NCI-H1436 (cell line): ENCODE measurements at regions not wholly inside any gene's neighbourhood (a gene's known extent, or its start where the extent isn't known, plus 50 kb on each side); places are given as distances from the start of the nearest gene placed in this dataset.
A peak's percentile ranks its signal among the peaks of the same experiment; 100 is the strongest.
"Not testable (repeated sequence)": the region's sequence is repeated elsewhere in the genome, so short reads cannot be mapped to it uniquely, and the experiment has no call there.

Experiments
- DNase-seq: peaks from one replicate; lab custom pipeline; 2025; lab: John Stamatoyannopoulos, UW

DNA sequence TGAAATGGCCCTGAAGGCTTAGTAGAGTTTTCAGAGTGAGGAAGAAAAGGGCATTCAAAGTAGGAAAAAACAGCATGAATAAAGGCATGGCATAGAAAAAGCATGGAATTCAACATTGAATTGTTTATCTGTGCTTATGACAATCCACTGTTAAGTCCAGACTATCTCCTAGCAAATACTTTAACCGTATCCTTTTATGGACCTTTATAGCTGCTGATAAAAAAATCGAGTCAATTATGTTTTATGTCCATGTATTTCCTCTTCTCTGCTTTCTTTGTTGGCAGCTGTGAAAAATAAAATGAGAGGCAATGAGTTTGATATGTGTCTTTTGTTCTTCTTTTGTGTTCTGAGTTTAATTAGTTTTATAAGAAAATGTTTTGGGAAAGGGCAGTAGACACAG lies 70.4 kb downstream of the TDRD15 start:
- DNase-seq = no peak

DNA sequence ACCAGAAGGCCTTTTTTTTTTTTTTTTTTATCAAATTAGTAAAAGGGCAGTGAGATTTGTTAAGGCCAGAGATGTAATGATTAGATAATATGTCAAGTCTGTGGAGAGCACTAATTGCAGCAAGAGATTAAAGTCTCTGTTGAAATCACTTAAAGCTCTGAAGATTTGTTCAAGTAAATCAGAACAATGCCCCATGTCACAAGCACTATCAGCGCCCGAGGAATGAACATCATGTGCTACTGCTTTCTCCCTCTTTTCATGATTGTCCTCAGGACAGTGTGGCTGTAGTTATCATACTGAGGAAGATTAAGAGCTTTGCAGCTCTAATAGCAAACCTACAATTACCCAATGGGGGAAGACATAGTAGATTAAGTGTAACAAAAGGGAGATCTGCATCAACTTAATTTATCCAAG lies 71.1 kb downstream of the TDRD15 start:
- DNase-seq = no peak

DNA sequence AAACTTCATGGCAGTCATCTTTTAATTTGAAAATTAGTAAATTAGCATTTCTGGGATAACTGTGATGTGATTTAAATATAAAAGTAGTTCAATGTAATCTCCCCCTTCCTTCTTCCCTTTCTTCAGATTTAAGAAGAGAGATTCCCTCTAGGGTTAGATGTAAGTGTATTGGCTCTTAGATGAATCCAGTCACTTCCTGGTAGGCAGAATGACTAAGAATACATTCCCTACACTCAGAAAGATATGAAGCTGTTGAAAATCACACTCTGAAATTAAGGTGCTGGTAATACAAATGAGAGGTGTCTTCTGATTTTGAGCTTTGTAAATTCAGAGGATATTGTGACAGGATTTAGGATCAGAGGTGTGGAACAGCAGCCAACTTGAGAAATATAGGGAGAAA lies 71.6 kb downstream of the TDRD15 start:
- no peak for DNase-seq

DNA sequence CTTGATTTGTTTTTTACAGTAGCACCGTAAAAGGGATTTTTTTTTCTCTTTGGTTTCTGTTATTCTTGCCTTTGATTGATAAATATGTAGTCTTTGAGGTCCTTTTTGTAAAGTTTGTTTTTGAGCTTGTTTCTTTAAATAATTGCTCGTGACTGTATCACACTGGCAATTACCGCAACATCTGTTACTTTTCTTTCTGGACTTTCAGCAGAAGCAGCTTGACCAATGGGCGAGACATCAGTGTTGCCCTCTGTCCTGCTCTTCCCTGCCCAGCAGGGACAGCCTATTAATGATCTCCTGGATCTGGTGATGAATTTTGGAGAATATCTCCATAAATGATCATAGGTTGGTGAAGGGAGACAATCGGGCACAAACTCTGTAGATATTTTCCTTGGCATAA lies 74.9 kb downstream of the TDRD15 start:
- no peak for DNase-seq

DNA sequence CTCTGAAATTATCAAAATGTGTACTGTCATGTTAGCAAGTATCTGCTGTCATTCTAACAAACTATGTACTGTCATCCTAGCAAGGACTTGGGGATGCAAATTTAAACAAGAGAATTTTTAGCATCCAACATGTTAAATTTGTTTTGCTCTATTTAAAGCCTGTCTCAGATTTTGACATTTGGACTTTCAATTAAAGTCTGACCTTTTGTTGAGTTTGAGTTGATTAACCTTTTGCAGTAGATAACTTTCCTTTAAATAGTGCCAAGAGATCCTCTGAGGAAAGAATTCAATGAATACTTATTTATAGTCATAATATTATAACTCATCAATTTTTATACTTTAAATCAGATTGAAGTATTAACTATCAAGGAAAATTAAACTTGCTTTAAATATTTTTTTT lies 80.2 kb downstream of the TDRD15 start:
- DNase-seq = no peak

DNA sequence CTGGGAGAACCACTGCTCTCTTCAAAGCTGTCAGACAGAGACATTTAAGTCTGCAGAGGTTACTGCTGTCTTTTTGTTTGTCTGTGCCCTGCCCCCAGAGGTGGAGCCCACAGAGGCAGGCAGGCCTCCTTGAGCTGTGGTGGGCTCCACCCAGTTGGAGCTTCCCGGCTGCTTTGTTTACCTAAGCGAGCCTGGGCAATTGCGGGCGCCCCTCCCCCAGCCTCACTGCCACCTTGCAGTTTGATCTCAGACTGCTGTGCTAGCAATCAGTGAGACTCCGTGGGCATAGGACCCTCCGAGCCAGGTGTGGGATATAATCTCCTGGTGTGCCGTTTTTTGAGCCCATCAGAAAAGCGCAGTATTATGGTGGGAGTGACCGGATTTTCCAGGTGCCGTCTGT lies 90.3 kb downstream of the TDRD15 start:
- DNase-seq = not testable (repeated sequence)

DNA sequence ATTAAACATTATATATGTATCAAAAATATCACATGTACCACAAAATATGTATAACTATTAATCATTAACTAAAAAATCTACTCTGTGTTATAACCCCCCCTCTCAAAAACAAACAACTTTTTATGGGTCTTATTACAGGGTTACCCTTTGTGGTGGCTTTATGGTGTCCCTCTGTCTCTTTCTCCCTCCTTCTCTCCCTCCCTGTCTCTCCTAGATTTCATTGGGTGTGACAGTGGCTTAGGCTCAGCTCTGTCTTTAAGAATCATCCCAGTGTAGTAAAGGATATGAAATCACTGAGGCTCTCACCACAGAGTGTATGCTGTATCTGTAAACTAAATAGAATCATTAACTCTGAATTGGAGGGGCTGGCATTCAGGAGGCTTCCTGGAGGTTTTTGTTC lies 93.7 kb downstream of the TDRD15 start:
- no peak for DNase-seq

DNA sequence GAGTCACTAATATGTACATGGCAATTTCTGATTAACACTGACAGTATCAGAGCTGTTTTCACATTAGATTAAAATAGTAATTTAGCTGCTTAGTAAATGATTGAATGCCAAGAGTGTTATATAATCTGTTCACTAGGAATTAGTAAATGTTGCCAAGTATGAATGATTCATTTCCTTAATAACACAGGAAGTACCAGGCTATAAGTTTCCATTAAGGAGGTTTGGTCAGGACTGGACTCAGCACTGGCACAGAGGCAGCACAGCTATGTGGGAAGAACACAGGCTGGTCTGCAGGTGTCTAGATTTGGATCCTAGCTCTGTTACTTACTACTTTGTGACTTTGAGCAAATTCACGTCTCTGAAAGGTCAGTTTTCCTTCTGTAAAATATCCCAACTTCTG lies 97.2 kb downstream of the TDRD15 start:
- DNase-seq = no peak

DNA sequence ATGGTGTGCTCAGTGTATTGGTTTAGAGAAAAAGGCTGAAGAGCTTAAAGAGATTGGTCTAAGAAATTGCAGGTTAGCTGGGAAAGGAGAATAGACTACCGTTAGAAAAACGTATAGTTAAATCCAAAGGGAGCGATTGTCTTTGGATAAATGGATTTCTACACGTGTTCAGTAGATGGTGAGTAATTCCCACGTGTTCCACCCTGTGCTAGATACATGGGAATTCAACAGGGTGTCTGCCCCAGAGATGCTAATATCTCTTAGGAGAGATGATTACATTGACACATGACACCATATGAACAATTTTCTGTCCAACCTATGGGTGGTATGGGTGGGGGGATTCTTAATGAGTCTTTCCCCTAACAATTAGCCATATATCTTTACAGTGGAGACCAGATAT lies 99.8 kb downstream of the TDRD15 start:
- no peak for DNase-seq

DNA sequence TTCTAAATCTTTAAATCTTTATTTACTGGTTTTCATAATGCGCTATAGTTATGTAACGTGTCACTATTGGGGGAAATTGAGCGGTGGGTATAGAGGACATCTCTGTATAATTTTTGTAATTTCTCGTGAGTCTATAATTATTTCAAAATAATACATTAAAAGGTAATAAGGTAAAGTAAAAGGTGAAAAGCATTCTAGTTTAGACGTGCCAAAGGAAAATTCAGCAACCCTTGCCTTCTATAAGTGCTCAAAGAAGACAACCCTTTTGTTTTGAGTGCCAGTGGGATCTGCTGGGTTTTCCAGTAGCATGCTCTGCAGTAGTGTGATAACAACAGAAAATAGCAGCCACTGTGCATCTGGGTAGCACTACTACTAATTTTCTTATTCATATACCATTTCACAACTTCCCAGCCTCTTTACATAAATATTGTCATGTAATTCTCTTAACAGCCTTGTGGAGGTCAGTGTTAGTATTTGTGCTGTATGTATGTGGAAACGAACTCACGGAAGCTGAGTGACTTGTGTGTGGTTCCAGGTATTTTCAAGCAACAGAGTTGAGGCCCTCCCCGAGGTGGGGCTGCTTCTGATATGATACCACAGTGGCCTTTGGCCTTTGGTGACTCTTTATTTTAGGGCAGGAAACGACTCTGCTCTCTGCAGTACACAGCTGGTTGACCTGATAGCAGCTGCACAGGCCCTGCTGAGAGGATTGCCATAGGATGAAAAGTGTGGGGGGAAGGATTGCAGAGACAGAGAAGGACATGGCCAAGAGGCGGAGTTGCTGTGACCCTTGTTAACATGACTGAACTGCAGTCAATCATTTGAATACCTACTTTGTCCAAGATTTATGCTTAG lies 104.5 kb downstream of the TDRD15 start:
- DNase-seq = no peak

DNA sequence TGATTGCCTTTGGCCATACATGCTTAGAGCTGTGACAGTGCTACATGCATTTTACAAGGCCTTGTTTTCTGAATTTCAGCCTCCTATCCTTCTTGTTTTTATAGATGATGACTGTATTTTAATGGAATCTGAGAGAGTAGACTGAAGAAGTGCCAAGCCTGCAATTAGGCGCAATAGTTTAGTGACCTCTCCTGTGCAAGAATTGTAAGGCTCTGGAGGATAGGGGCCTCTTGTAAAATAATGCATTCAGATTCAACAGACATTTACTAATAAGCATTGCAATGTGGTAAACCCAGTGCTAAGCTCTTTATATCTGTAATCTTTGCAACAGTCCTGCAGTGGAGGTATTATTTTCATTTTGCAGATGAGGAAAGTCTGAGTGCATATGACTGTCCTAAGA lies 105.5 kb downstream of the TDRD15 start:
- DNase-seq = no peak

DNA sequence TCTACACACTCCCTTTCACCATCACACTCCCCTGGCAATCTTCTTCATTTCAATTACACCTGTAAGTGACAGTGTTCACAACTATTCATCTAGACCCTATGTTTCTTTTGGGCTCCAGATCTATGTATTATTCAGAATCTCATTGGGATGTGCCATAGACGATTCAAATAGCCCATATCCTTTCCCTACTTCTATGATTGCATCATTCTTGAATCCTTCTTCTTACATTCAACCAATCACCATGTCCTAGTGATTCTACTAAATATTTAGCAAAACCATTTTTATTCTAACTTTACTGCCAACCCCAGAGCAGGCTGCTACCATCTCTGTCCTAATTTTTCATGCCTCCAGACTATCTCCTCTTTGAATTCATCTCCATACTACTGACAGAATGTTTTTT lies 106.4 kb downstream of the TDRD15 start:
- no peak for DNase-seq

DNA sequence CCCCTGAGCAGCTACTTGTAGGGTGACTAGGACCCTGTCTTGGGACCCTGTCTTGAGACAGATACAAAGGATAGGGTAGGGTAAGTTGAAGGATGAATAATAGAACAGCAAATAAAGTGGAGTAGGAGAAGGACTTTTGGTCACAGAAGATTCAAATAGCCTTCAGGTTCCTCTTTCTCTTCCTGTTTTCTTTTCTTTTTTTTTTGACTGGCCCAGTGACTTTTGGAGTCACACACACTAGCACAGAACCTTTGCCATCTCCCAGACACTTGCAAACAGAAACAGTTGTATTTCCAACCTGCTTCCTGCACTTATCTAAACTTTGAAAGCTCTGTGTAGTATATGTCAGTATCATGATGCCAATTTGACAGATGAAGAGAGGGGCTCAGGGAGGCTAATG lies 108.2 kb downstream of the TDRD15 start:
- no peak for DNase-seq

DNA sequence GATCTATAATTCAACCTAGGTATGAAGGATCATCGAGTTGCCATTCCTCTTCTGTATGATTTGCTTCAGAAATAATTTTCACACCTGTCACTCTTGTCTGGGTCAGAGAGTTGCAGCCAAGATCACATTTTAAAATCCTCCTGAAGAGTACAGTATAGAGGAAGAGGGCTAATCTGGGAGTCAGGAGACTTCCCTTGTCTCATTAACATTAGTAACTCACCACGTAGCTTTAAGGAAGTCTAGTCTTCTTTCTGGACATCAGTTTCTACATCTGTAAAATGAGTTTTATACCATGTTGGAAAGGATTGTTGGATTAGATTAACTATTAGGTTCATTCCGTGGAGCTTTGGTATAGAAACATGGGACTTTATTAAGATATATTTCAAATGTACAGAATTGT lies 109.4 kb downstream of the TDRD15 start:
- DNase-seq = no peak

DNA sequence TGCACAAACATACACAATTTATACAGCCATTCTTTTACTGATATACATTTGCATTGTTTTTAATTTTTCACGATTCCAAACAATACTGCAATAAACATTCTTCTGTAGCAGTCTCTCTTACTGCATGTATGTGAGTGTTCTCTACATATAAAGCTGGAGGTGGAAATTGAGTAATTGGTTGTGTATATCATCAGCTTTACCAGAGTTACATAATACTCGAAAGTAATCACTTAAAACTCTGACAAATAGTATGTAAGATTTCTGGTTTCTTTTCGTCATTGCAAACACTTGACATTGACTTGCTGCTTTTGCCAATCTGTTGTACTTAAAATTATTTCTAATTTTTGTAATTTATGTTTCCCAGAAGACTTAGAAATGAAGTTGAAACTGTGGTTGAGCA lies 110.2 kb downstream of the TDRD15 start:
- no peak for DNase-seq

DNA sequence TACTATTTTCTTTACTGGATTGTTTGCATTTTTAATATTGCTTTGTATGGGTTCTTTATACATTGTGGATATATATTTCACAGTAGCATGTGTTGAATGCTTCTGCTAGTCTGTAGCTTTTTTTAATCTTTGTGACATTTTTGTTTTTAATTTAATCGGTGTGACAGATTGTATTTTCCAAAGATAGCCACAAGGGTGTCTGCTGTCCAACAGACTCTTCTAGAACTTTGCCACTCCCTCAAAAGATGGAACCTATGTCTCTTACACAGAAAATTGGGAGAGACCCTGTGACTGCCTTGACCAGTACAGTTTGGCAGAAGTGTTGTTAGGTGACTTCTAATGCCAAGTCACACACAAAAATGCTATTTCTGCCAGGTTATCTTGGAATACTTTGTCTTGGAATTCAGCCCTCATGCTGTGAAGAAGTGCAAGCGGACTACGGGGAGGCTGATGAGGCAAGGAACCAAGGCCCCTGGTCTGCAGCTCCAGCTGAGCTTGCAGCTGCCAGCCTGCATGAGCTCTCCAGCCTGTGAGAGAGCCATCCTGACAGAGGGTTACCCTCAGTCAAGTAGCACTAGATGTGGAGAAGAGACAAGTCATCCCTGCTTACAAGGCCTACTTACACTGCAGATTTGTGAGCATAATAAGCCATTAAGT lies 110.8 kb downstream of the TDRD15 start:
- no peak for DNase-seq

DNA sequence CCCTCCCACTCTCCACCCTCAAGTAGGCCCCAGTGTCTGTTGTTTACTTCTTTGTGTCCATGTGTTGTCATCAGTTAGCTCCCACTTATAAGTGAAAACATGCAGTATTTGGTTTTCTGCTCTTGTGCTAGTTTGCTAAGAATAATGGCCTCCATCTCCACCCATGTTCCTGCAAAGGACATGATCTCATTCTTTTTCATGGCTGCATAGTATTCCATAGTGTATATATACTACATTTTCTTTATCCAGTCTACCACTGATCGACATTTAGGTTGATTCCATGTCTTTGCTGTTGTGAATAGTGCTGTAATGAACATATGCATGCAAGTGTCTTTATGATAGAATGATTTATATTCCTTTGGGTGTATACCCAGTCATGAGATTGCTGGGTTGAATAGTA lies 116.0 kb downstream of the TDRD15 start:
- DNase-seq = not testable (repeated sequence)

DNA sequence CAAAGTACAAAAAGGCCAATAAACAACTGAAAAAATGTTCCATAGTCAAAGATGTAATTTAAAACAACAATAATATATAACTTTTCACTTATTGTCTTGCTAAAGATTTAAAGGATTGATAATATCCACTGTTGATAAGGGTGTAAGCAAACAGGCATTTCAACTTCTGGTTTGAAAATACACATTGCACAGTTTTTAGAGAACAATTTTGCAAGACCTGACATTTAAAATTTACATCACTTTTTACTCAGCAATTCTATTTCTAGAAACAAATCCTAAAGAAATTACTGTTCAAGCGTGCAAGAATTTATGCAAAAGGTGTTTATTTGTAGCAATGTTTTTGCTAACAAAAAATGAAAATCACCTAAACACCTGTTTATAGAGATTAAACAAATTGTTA lies 120.4 kb downstream of the TDRD15 start:
- no peak for DNase-seq

DNA sequence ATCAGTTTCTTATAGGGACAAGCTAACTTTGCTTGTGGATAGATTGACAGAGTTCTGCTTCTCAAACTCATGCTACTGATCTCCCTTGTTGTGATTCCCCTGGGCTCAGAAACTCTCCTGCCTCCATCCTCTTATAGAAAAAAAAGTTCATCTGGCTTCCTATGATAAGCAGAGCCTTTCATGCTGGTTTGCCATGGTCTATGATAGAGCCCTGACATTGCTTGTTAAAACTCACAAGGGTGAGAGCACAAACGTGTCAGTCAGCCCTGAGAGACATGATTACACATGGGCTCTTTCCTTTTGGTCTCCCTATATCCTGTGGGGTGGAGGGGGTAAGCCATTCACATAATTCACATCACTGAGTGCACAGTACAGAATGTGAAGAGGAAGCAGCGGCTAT lies 121.8 kb downstream of the TDRD15 start:
- DNase-seq = no peak

DNA sequence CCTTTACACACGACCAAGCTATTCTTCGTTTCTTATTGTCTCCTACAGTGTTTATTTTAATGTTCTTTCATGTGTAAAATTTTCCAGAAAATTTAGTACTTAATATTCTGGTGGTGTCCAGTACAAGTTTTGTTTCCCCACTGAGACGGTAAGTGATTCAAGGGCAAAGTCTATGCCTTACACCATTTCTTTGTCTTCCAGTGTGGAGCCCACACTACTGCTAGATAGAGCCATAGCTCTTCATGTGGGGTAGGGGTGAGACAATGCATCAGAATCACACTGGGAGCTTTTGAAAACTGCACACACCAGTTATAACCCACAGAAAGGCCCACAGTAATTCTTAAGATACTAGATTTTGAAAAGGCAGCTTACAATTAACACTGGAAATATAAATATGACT lies 125.6 kb downstream of the TDRD15 start:
- DNase-seq = no peak

DNA sequence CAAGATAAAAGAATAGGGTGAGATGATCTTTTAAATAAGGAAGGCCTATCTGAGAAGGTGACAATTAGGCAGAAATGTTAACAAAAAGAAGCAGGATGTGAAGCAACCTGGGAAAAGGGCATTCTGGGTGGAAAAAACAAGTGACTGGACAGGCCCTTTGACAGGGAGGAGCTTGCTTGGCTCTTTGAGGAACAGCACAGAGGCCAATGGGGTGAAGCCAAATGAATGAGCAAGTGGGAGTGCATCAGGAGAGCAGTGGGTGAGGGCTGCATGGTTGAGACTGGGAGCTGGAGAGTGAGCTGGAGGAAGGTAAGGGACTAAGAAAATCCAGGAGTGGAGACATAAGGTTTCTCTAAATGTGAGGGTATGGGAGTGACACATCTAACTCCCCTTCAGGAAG lies 126.9 kb downstream of the TDRD15 start:
- no peak for DNase-seq

DNA sequence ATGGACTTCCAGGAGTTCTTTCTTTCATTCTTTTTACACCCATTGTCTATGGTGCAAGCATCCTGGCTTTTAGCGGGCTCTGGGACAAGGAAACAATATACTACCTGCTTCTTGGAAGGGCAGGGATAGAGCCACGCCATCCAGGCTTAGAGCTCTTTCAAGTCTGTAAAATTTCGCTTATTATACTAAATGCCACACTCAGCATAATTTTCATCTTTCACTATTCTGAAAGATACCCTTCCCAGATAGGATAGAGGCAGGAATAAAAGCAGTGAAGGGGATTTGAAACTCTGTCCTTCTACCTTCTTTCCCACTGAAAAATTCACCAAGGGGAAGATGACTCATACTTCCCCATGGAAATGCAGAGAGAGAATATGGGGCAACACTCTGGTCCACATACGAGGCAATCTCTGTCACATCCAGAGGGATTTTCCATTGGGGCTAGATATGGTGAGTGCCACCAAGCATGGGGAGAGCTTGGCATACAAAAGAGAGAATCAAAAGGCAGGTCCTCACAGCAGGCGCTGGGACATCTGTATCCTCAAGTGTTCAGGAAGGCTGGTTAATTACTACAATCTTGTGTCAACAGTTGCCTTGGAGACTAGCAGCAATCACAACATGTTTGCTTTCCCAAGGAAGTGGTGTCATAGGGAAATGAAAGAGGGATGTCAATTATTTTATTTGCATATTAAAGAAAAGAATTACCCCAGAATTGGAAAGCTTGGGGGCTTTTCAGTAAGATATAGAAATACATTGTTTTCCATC lies 127.6 kb downstream of the TDRD15 start:
- DNase-seq = peak; percentile 85
